PFSK-1 (cell line): ENCODE measurements at regions not wholly inside any gene's neighbourhood (a gene's known extent, or its start where the extent isn't known, plus 50 kb on each side); places are given as distances from the start of the nearest gene placed in this dataset.

Source experiments
- FOXP2 ChIP-seq: optimal IDR thresholded peaks from 2 replicates; pipeline ENCODE3; 2011; ENCODE audit warnings: borderline replicate concordance, control low read depth, inconsistent platforms; ENCODE audit not compliant: insufficient read depth; ENCODE audit errors: extremely low read length, extremely low read depth
- POLR2AphosphoS5 ChIP-seq: IDR thresholded peaks from 2 replicates; pipeline ENCODE4 v1.6.1; 2012; ENCODE audit warnings: low read depth, mild to moderate bottlenecking, control low read depth, low read length, moderate library complexity
- SIN3A ChIP-seq: IDR thresholded peaks from 2 replicates; pipeline ENCODE4 v1.6.1; 2012; ENCODE audit warnings: mild to moderate bottlenecking, low read length, moderate library complexity, borderline replicate concordance; ENCODE audit not compliant: insufficient read depth
- TAF1 ChIP-seq: IDR thresholded peaks from 2 replicates; pipeline ENCODE4 v1.6.1; 2012; ENCODE audit warnings: low read length, control low read depth, borderline replicate concordance; ENCODE audit not compliant: insufficient read depth
- TF ChIP-seq, protein P1 (sequence below), 2 experiments: IDR thresholded peaks; 2 replicates each; pipeline versions ENCODE4 v1.6.1 to v1.8.0; 2011 to 2012; ENCODE audit warnings: low read depth in 2 of 2, low read length in 2 of 2, control low read depth in 1 of 2, inconsistent platforms in 1 of 2, mild to moderate bottlenecking in 1 of 2, moderate library complexity in 1 of 2; ENCODE audit not compliant: insufficient read depth in 1 of 2

DNA sequence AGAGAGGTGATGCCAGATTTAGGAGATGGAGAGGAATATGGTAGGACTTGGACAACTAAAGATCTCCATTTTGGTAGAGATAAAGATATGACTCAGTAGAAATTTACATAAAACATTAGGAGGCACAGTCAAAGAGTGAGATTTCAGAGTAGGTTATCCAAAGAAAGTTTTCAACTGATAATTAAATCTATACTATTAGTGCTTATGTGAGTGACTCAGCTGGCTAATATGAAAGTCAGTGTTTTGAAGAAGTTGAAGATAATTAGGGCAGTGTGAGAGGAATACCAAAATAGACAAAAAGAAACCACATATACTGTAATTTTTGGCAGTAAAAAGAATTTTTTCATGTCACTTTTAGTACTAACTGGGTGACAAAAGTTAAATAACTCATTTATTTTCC, 712.8 kb upstream of the HS3ST5 start:
- TF ChIP-seq, protein P1, sequence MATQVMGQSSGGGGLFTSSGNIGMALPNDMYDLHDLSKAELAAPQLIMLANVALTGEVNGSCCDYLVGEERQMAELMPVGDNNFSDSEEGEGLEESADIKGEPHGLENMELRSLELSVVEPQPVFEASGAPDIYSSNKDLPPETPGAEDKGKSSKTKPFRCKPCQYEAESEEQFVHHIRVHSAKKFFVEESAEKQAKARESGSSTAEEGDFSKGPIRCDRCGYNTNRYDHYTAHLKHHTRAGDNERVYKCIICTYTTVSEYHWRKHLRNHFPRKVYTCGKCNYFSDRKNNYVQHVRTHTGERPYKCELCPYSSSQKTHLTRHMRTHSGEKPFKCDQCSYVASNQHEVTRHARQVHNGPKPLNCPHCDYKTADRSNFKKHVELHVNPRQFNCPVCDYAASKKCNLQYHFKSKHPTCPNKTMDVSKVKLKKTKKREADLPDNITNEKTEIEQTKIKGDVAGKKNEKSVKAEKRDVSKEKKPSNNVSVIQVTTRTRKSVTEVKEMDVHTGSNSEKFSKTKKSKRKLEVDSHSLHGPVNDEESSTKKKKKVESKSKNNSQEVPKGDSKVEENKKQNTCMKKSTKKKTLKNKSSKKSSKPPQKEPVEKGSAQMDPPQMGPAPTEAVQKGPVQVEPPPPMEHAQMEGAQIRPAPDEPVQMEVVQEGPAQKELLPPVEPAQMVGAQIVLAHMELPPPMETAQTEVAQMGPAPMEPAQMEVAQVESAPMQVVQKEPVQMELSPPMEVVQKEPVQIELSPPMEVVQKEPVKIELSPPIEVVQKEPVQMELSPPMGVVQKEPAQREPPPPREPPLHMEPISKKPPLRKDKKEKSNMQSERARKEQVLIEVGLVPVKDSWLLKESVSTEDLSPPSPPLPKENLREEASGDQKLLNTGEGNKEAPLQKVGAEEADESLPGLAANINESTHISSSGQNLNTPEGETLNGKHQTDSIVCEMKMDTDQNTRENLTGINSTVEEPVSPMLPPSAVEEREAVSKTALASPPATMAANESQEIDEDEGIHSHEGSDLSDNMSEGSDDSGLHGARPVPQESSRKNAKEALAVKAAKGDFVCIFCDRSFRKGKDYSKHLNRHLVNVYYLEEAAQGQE (IDR thresholded peaks at IDR 0.05; ENCODE audit: insufficient read depth in 1 of 2, low read depth in 2 of 2, low read length in 2 of 2): no peak
- TF ChIP-seq FOXP2 (no peak), POLR2AphosphoS5 (no peak), TAF1 (no peak), SIN3A (no peak)

DNA sequence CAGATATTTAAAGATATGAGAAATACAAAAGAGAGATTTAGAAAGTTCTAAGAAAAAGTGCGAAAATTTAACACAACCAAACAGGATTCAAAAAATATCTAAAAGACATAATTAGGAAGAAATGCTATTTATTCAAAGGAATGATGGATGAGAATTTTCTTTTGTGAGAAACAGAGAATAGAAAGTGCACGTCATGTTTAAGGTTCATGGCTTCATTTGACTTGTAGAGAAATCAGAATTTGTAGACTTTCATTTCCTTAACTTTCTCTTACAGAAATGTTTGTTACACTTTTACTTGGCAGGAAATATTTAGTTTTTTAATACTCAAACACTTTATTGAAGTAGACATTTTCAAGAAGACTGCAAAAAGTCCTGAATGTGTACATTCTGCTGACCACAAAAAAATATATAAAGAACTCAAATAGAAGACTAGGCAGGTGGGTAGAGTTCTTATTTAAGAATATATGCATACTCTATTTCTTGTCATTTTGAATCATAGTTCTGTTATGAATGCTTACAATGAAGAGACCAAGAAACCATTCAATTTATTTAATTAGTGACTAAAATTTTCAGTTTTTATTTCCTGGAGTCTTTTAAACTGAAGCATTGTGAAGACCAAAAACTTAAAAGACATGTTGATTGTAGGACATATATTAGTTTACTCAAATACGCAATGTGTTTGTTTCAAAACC, 710.5 kb upstream of the HS3ST5 start:
- TF ChIP-seq, protein P1 (IDR thresholded peaks at IDR 0.05; ENCODE audit: insufficient read depth in 1 of 2, low read depth in 2 of 2, low read length in 2 of 2): no peak
- TF ChIP-seq POLR2AphosphoS5 (no peak), TAF1 (no peak), FOXP2 (no peak), SIN3A (no peak)

- TF ChIP-seq SIN3A (no peak), TAF1 (no peak)
- TF ChIP-seq, protein P1 (IDR thresholded peaks at IDR 0.05; ENCODE audit: insufficient read depth in 1 of 2, low read depth in 2 of 2, low read length in 2 of 2): no peak
Measured at GRCh38 chr6:115016593-115016992, 673.8 kb upstream of the HS3ST5 start.

- TF ChIP-seq, protein P1 (IDR thresholded peaks at IDR 0.05; ENCODE audit: insufficient read depth in 1 of 2, low read depth in 2 of 2, low read length in 2 of 2): peak in 1 of 2 experiments; percentile 68; a peak in 2 of 4 replicates
- TF ChIP-seq POLR2AphosphoS5: peak; percentile 71; the same call in 1 of the 2 replicates
- peak; percentile 48; the same call in 1 of the 2 replicates for TF ChIP-seq SIN3A
- no peak for TF ChIP-seq FOXP2
- no peak; the same call in 1 of the 2 replicates for TF ChIP-seq TAF1
Measured at GRCh38 chr6:115004982-115005381, 662.2 kb upstream of the HS3ST5 start.

DNA sequence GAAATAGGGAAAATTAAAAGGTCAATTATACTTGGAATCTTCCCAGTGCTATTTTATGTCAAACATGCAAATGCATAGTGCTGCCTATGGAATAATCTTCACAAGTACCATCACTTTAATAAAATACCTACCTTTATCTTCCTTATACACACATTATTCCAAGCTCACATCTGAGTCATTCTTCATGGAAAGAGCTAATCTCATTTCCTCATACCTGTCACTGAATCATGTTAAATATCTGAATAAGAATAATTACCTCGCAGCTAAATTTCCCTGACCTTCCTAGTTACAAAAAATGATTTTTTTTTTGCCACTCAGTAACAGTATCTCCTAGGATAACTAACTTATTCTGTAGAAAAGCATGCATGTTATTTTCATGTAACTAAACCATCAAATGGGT, 661.4 kb upstream of the HS3ST5 start:
- no peak for TF ChIP-seq FOXP2
- no peak for TF ChIP-seq SIN3A
- TF ChIP-seq TAF1: no peak
